HG03432 (cell line): ENCODE measurements at regions not wholly inside any gene's neighbourhood (a gene's known extent, or its start where the extent isn't known, plus 50 kb on each side); places are given as distances from the start of the nearest gene placed in this dataset.

ENCODE experiments used
- ATAC-seq: cut with Tn5 transposase; IDR thresholded peaks from one replicate; pipeline ENCODE4 v1.9.1; 2021; ENCODE audit warnings: mild to moderate bottlenecking, moderate library complexity; ENCODE audit not compliant: unreplicated experiment

DNA sequence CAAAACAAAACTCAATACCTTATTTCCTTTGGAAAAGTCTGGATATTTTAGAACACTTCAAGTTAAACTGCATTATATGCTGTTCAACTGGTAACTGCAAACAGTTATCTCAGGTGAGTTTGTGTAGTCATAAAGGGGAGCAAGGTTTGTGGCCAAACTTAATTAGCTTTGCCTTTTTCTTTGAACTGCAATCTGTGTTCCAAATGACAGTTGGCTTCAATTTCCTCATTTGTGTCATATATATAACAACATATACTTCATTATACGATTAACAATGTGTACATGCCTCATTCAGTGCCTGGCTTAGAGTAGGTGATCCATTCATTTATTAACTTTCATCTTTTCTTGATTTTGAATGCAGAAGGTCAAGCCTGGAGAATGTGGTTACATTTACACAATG is 55.8 kb downstream of the KCNE4 start:
- ATAC-seq: no peak

GRCh38 chr2:223108351-223109050 is 56.5 kb downstream of the KCNE4 start:
- no peak for ATAC-seq

DNA sequence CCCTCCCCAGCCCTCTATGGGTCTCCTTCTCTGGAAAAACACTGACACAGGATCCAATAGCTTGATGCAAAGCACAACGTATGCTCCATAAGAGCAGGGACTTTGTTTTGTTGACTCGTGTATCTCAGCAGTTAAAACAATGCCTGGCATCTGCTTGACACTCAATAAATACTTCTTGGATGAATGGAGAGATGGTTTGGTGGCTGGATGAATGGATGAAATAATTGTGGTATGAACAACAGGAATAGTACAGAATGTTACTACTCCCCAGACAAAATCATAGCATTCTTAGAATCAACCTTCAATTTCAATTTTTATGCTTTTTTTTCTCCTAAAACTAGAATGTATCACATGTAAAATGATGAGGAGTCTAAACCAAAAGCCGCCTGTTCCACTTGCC is 57.4 kb downstream of the KCNE4 start:
- no peak for ATAC-seq

DNA sequence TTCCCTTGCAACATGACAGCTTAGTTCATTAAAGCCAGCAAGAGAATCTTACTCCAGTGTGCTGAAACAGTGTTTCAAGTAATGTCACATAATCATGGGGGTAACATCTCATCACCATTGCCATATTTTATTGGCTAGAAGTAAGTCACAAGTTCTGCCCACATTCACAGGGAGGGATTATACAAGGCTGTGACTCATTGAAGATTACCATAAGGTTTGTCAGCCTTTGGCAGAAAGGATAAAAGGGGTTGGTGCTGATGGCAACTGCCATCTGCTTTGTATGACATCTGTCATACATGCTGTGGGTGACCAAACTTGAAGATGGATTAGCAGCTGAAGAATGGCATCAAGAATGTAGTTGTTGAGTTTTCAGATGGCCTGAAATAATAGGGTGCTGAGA is 61.2 kb downstream of the KCNE4 start:
- no peak for ATAC-seq

GRCh38 chr2:223114170-223114569 is 62.2 kb downstream of the KCNE4 start:
- ATAC-seq: no peak

DNA sequence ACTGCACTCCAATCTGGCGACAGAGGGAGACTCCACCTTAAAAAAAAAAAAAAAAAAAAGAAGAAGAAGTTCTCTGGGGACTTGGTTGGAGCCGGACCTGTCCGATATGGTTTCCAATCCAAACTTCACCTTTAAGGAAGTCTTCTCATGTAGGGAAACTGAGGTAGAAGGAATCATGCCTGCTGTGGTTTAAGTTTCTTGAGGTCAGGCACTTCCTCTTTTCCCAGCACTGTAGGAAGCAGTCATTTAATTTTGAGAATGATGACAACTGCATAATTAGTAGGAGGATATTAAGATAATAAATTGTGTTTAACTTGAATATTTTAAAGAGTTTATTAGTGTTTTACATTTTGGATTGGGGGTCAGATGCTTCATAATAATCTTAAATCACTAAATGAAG is 62.9 kb downstream of the KCNE4 start:
- ATAC-seq: no peak

DNA sequence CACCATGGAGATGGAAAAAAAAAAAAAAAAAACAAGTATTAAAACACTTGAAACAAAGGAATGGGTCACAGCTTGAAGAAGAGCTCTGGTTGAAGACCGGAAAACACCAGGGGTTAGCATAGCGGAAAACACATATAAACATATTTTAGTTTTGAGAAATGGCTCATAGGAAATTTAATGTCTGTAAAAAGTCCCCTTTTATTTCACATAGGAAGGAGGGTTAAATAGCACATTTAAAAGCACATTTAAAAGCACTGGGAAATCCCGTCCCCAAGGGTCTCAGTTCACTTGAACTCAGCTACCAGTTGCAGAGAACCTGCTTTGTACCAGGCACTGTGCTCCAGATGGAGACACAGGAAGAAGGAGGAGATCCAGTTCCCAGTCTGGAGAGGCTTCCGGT is 65.5 kb downstream of the KCNE4 start:
- ATAC-seq: no peak

DNA sequence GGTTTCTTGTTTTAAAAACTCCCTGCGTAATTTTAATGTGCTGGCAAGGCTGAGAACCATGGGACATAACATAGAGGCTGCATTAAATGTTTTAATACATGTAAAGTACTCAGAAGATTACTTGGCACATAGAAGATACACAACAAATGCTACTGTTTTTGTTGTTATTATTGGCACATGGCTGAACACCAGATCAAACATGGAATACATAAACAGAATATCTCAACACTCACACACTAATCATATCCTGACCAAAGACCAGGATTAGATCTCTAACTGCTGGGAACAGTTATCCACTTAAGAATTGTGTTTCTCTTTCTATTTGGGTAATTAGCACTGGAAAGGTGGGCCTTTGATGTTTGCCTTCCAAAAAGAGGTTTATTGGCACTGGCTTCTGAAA is 69.3 kb downstream of the KCNE4 start:
- ATAC-seq: no peak

DNA sequence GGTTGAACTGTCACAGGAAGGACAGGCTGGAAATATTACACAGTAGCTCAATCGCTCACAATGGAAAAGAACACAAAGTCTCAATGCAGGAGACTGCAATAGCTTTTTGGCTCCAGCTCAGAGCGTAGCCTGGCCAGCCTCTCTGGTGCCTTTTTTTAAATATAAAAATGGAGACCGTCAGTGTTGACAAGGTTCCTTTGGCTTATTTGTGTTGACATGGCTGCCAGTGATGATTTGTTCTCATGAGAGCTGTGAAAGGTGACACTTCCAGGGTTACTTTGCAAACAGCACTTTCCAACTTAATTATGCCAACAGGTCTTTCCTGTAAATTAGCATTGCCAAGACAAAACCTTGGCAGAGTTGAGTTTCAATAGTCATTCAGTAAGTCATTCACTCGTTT is 70.8 kb downstream of the KCNE4 start:
- no peak for ATAC-seq

- ATAC-seq: no peak
These were observed 72.0 kb downstream of the KCNE4 start for GRCh38 chr2:223123855-223124610.

- ATAC-seq: no peak
These were observed 89.6 kb downstream of the KCNE4 start for GRCh38 chr2:223141606-223142005.

- ATAC-seq: no peak
These were observed 90.1 kb downstream of the KCNE4 start for GRCh38 chr2:223142118-223142517.

DNA sequence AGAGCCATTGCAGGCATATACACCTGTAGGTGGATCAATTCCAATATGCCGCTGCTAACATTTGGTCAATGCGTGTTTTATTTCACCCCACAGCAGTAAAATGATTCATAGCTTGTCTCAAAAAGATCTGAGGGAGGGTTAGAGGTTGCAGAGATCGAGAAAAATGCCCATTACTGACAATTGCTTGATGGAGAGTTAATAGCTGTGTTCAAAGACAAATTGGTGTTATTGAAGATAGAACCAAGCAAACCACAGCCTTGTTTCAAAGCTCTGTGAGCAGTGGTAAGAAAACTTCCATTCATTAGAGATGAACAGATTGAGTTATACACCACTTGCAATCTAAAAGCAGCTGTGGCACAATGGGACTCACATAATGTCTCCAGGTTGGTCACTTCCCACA is 95.4 kb downstream of the KCNE4 start:
- no peak for ATAC-seq

- ATAC-seq: no peak
These were observed 96.5 kb downstream of the KCNE4 start for GRCh38 chr2:223148516-223148915.

DNA sequence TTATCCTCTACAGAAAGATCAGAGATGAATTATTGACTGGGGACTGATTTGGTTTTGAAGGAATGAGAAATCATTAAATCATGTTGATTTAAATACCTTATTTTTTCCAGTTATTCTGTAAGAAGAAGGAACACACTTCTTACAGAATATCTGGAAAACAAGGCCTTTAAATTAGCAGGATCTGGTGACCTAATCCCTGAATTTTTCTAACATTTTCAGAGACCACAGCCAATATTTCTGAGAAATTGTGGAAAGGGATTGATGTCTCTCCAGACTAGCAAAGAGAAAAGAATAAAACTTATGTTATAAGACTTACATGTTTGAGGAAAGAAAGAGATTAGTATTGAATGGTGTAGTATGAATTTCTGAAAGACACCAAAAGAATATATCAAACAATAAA is 104.0 kb downstream of the KCNE4 start:
- ATAC-seq: no peak

- ATAC-seq: no peak
These were observed 110.0 kb downstream of the KCNE4 start for GRCh38 chr2:223161873-223162458.

GRCh38 chr2:223165423-223166214 is 113.6 kb downstream of the KCNE4 start:
- no peak for ATAC-seq

DNA sequence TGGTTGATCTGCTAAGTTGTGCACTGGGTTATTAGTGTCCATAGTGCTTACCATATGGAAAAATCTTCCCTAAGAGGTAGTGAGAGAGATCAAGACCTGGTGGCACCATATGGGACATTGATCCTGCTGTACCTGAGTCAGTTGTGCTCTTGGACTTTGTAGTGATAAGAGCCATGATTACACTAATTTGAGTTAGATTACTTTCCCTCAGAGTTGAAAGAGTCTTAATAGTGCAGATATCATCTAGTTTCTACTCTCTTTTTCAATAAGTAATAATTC is 114.2 kb downstream of the KCNE4 start:
- no peak for ATAC-seq

DNA sequence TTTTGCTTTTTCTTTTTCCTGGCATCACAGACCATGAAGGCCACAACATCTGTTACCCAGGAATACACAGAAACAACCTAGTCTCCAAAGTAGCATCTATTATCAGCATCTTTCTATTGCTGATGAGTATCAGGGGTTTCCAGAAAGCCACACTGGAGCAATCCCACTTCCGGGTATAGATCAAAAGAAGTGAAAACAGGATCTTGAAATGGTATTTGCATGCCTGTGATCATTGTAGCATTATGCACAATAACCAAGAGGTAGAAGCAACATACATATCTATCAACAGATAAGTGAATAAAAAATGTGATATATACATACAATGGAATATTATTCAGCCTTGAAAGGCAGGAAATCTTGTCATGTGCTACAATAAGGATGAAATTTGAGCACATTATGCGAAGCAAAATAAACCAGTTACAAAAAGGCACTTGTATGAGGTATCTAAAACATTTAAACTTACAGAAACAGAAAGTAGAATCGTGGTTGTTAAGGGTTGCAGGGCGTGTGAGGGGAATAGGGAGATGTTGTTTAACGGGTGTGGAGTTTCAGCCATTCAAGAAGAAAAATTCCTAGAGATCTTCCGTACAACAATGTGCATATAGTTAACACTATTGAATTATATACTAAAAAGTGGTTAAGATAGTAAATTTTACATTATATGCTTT is 115.1 kb downstream of the KCNE4 start:
- peak; percentile 54 for ATAC-seq

DNA sequence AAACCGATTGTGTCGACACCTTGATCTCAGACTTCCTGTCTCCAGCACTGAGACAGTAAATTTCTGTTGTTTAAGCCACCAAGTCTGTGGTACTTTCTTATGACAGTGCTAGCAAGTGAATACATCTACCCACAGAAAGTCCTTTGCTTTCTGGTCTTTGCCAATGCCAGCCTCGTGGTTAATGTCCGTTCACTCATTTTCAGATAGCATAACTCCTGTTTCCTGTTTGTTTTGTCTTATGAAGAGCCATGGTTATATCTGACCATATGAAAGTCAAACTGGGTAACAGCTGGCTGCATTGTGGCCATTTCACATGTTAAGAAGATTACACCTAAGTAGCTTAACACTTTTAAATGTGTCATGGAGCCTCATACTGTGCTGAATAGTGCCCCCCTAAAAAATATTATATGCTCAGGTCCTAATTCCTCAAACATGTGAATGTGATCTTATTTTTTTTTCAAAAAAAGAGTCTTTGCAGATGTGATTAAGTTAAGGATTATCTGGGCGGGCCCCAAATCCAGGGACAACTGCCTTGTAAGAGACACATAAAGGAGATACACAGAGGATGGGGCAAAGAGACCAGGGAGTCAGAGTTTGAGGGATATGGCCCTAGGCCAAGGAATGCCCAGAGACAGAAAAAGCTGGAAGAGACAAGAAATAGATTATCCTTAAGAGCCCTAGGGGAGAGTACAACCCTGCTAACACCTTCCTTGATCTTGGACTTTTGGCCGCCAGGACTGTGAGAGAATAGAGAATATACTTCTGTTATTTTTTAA is 118.0 kb downstream of the KCNE4 start:
- peak; percentile 63 for ATAC-seq
